ENCODE measurements at regions not wholly inside any gene's neighbourhood (a gene's known extent, or its start where the extent isn't known, plus 50 kb on each side); places are given as distances from the start of the nearest gene placed in this dataset.

DNA sequence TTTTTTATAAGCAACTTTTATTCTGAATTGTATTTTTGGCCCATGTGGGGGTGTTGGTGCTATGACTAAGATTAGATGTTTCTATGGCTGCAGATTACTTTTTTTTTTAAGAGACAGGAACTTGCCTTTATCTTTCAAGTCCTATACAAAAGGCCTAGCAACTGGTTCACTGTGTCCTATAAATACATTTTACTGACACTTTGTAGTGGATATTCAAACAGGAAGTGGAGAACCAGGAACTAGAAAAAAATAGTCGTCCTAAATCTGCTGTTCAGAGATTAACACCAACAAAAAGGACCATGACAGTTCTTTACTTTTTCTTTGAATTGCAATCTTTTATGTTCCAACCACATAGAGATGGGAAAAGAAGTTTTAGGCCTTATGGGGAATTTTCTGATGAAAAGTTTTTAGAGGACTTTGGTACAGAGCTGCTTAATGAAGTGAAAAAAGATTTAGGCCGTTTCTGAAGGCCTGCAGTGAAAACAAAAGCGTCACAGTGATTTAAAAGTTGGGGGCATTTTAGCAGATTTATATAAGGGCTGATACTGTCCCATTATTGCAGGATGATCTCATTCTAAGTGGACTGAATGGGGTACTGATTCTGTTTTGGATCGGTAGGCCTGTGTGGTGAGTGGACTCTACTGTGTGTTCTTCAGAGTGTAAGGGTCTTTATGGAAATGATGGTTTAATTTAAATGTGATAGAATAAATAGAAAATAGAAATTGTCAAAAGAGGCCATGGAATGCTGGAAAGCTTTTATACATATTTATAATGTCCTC, 136.4 kb upstream of the DEPDC1 start:
- H3K4me3 ChIP-seq: no peak overlapping the region
- ChIA-PET CTCF (no interaction called here), POLR2A (no interaction called here)
- H3K9me3 ChIP-seq: no peaks in the 10 kb centered on the region
- 24% methylated on average over 4 of the region's 4 CpGs for WGBS (ENCODE audit: missing lambda C conversion rate)
- FAIRE-seq (no peak), ATAC-seq (no peak), DNase-seq (ENCODE audit: low read depth in 1 of 2, low spot score in 1 of 2) (no peak)
- TF ChIP-seq CHD2 (IDR thresholded peaks at IDR 0.05; ENCODE audit: low read length, partially characterized antibody) (no peak), PHF8 (IDR thresholded peaks at IDR 0.05; ENCODE audit: borderline replicate concordance, low read depth) (no peak), ESRRA (IDR thresholded peaks at IDR 0.05; ENCODE audit: borderline replicate concordance, low read length) (no peak)
- TF ChIP-seq, protein P1, sequence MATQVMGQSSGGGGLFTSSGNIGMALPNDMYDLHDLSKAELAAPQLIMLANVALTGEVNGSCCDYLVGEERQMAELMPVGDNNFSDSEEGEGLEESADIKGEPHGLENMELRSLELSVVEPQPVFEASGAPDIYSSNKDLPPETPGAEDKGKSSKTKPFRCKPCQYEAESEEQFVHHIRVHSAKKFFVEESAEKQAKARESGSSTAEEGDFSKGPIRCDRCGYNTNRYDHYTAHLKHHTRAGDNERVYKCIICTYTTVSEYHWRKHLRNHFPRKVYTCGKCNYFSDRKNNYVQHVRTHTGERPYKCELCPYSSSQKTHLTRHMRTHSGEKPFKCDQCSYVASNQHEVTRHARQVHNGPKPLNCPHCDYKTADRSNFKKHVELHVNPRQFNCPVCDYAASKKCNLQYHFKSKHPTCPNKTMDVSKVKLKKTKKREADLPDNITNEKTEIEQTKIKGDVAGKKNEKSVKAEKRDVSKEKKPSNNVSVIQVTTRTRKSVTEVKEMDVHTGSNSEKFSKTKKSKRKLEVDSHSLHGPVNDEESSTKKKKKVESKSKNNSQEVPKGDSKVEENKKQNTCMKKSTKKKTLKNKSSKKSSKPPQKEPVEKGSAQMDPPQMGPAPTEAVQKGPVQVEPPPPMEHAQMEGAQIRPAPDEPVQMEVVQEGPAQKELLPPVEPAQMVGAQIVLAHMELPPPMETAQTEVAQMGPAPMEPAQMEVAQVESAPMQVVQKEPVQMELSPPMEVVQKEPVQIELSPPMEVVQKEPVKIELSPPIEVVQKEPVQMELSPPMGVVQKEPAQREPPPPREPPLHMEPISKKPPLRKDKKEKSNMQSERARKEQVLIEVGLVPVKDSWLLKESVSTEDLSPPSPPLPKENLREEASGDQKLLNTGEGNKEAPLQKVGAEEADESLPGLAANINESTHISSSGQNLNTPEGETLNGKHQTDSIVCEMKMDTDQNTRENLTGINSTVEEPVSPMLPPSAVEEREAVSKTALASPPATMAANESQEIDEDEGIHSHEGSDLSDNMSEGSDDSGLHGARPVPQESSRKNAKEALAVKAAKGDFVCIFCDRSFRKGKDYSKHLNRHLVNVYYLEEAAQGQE (IDR thresholded peaks at IDR 0.05): no peak
- TF ChIP-seq, protein P2, sequence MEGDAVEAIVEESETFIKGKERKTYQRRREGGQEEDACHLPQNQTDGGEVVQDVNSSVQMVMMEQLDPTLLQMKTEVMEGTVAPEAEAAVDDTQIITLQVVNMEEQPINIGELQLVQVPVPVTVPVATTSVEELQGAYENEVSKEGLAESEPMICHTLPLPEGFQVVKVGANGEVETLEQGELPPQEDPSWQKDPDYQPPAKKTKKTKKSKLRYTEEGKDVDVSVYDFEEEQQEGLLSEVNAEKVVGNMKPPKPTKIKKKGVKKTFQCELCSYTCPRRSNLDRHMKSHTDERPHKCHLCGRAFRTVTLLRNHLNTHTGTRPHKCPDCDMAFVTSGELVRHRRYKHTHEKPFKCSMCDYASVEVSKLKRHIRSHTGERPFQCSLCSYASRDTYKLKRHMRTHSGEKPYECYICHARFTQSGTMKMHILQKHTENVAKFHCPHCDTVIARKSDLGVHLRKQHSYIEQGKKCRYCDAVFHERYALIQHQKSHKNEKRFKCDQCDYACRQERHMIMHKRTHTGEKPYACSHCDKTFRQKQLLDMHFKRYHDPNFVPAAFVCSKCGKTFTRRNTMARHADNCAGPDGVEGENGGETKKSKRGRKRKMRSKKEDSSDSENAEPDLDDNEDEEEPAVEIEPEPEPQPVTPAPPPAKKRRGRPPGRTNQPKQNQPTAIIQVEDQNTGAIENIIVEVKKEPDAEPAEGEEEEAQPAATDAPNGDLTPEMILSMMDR (IDR thresholded peaks at IDR 0.05): no peak
- no peaks in the 10 kb centered on the region for H3K4me1 ChIP-seq
- no peak overlapping the region for H3K27ac ChIP-seq
- H3K4me2 ChIP-seq: no peak overlapping the region

DNA sequence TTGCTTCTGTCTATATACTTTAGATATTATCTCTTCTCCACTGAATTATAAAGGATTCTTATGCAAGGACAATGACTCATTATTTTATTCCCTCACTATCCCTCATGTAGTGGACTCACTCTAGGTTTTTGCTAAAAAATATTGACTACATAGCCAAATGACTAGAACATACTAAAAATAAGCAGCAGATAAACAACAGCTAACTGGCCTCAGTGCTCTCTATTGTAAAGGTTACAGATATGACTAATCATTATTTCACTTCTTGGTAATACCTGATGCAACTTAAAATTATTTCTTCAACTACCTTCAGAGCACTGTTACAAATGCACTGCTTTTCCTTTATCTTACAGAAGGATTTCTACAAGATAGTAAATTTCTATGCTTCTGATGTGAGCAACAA, 147.6 kb upstream of the DEPDC1 start:
- no peak overlapping the region for H3K4me3 ChIP-seq
- ChIA-PET CTCF (no interaction called here), POLR2A (no interaction called here)
- H3K4me1 ChIP-seq: no peaks in the 10 kb centered on the region
- no peak for FAIRE-seq
- no peak overlapping the region for H3K27ac ChIP-seq
- no peak overlapping the region for H3K4me2 ChIP-seq
- TF ChIP-seq, protein P3, sequence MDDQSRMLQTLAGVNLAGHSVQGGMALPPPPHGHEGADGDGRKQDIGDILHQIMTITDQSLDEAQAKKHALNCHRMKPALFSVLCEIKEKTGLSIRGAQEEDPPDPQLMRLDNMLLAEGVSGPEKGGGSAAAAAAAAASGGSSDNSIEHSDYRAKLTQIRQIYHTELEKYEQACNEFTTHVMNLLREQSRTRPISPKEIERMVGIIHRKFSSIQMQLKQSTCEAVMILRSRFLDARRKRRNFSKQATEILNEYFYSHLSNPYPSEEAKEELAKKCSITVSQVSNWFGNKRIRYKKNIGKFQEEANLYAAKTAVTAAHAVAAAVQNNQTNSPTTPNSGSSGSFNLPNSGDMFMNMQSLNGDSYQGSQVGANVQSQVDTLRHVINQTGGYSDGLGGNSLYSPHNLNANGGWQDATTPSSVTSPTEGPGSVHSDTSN (IDR thresholded peaks at IDR 0.05): no peak
- no peak for TF ChIP-seq CHD4 (IDR thresholded peaks at IDR 0.05; ENCODE audit: borderline replicate concordance)
- TF ChIP-seq, protein P4, sequence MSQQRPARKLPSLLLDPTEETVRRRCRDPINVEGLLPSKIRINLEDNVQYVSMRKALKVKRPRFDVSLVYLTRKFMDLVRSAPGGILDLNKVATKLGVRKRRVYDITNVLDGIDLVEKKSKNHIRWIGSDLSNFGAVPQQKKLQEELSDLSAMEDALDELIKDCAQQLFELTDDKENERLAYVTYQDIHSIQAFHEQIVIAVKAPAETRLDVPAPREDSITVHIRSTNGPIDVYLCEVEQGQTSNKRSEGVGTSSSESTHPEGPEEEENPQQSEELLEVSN (IDR thresholded peaks at IDR 0.05; ENCODE audit: borderline replicate concordance, low read depth): no peak
- no peak for TF ChIP-seq POLR2A (IDR thresholded peaks at IDR 0.05; ENCODE audit: low read length)
- no peak for TF ChIP-seq RARB (CRISPR knock-in tag; IDR thresholded peaks at IDR 0.05)
- no peak for TF ChIP-seq NFE2L2 (conservative IDR thresholded peaks at IDR 0.05; ENCODE audit: low read length)
- no peak for TF ChIP-seq TFCP2L1 (CRISPR knock-in tag; IDR thresholded peaks at IDR 0.05)
- no peak for TF ChIP-seq HOXB5 (CRISPR knock-in tag; IDR thresholded peaks at IDR 0.05)
- TF ChIP-seq HOXA7 (CRISPR knock-in tag; IDR thresholded peaks at IDR 0.05): no peak
- TF ChIP-seq MAZ (IDR thresholded peaks at IDR 0.05; ENCODE audit: borderline replicate concordance, low read depth, low read length): no peak
- no peak for TF ChIP-seq SMC3 (IDR thresholded peaks at IDR 0.05)
- DNase-seq (ENCODE audit: low read depth in 1 of 2, low spot score in 1 of 2): no peak
- H3K9me3 ChIP-seq: no peaks in the 10 kb centered on the region
- ATAC-seq: no peak

DNA sequence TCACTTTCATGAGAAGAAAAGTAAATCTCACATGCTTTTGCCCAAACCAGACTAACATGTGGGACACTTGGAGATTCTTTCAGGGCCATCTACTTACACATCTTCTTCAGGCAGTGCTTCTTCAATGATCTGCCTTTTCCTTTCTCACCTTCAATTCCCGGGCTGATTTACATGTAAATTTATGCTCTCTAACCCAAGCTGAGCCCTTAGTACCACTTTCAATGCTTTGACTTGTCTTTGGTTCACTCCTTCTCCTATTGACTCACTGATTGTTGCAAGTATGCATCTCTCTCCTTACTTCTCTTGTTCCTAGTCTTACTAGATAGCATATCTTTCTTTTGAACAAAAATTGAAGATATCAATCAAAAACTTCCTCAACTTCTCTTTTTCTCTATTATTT, 154.2 kb upstream of the DEPDC1 start:
- 0% methylated on average over 1 of the region's 1 CpG for WGBS (ENCODE audit: missing lambda C conversion rate)
- no peak for TF ChIP-seq TFCP2L1 (CRISPR knock-in tag; IDR thresholded peaks at IDR 0.05)
- TF ChIP-seq ZFP36 (IDR thresholded peaks at IDR 0.05; ENCODE audit: borderline replicate concordance, partially characterized antibody): no peak
- no peak for TF ChIP-seq HOXA7 (CRISPR knock-in tag; IDR thresholded peaks at IDR 0.05)
- TF ChIP-seq, protein P1 (IDR thresholded peaks at IDR 0.05): no peak
- TF ChIP-seq, protein P3 (IDR thresholded peaks at IDR 0.05): no peak
- no peak for TF ChIP-seq POLR2AphosphoS2 (conservative IDR thresholded peaks at IDR 0.05; ENCODE audit: low read length)
- TF ChIP-seq CBX8 (IDR thresholded peaks at IDR 0.05): no peak
- TF ChIP-seq ZSCAN20 (CRISPR knock-in tag; IDR thresholded peaks at IDR 0.05): no peak
- no peak for TF ChIP-seq HOXB13 (CRISPR knock-in tag; IDR thresholded peaks at IDR 0.05; ENCODE audit: low read depth)
- TF ChIP-seq CHD2 (IDR thresholded peaks at IDR 0.05; ENCODE audit: low read length, partially characterized antibody): no peak

More for the DNA sequence above, 154.2 kb upstream of the DEPDC1 start:
- FAIRE-seq: no peak
- Histone ChIP-seq H3K4me2 (no peak overlapping the region), H3K9me3 (no peaks in the 10 kb centered on the region), H3K4me1 (no peaks in the 10 kb centered on the region), H3K4me3 (no peak overlapping the region), H3K27ac (no peak overlapping the region)
- ATAC-seq: no peak
- DNase-seq (ENCODE audit: low read depth in 1 of 2, low spot score in 1 of 2): no peak
- ChIA-PET CTCF (no interaction called here), POLR2A (no interaction called here)

All from A549 (cell line).